ENCODE measurements at regions not wholly inside any gene's neighbourhood (a gene's known extent, or its start where the extent isn't known, plus 50 kb on each side); places are given as distances from the start of the nearest gene placed in this dataset.

GRCh38 chr10:78832281-78832680 lies 236.5 kb upstream of the ZMIZ1 start:
- TF ChIP-seq, protein P1, sequence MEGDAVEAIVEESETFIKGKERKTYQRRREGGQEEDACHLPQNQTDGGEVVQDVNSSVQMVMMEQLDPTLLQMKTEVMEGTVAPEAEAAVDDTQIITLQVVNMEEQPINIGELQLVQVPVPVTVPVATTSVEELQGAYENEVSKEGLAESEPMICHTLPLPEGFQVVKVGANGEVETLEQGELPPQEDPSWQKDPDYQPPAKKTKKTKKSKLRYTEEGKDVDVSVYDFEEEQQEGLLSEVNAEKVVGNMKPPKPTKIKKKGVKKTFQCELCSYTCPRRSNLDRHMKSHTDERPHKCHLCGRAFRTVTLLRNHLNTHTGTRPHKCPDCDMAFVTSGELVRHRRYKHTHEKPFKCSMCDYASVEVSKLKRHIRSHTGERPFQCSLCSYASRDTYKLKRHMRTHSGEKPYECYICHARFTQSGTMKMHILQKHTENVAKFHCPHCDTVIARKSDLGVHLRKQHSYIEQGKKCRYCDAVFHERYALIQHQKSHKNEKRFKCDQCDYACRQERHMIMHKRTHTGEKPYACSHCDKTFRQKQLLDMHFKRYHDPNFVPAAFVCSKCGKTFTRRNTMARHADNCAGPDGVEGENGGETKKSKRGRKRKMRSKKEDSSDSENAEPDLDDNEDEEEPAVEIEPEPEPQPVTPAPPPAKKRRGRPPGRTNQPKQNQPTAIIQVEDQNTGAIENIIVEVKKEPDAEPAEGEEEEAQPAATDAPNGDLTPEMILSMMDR (IDR thresholded peaks at IDR 0.05): no peak
- TF ChIP-seq EZH2 (IDR thresholded peaks at IDR 0.05; ENCODE audit: borderline replicate concordance, insufficient read depth, low read depth, low read length, poor library complexity, severe bottlenecking): no peak
